Activated CD4-positive, alpha-beta T cell treated with anti-CD3 and anti-CD28 coated beads, Interleukin-2, amount 10 ng/mL, durations not matched to agents 7 days and 5 days (primary cell): ENCODE measurements at regions not wholly inside any gene's neighbourhood (a gene's known extent, or its start where the extent isn't known, plus 50 kb on each side); places are given as distances from the start of the nearest gene placed in this dataset.

Experiments used
- CTCF ChIA-PET: fragments of 350-600 bp; sonication (Branson Sonifier 250); formaldehyde crosslinking; loops from one replicate; lab custom pipeline; 2021; ENCODE audit warnings: antibody characterized with exemption; lab: Charles Lee
- POLR2A ChIA-PET: fragments of 350-600 bp; sonication (Branson Sonifier 250); formaldehyde crosslinking; loops from one replicate; lab custom pipeline; 2021; ENCODE audit warnings: antibody characterized with exemption; lab: Charles Lee
- DNase-seq: peaks from one replicate; pipeline ENCODE4 v3.0.0-alpha.2; 2020
- H3K27ac Mint-ChIP-seq: one replicate; pipeline ENCODE4 v1.8.0; 2021; ENCODE audit warnings: mild to moderate bottlenecking, moderate library complexity, mixed read lengths
- H3K27me3 Mint-ChIP-seq: one replicate; pipeline ENCODE4 v1.8.0; 2021; ENCODE audit warnings: mixed read lengths
- H3K36me3 Mint-ChIP-seq: one replicate; pipeline ENCODE4 v1.8.0; 2021; ENCODE audit warnings: low read depth, mixed read lengths
- H3K4me1 Mint-ChIP-seq: one replicate; pipeline ENCODE4 v1.8.0; 2021; ENCODE audit warnings: mixed read lengths
- H3K4me3 Mint-ChIP-seq: one replicate; pipeline ENCODE4 v1.8.0; 2021; ENCODE audit warnings: mild to moderate bottlenecking, moderate library complexity, mixed read lengths
- H3K9me3 Mint-ChIP-seq: one replicate; pipeline ENCODE4 v1.8.0; 2021; ENCODE audit warnings: mixed read lengths

DNA sequence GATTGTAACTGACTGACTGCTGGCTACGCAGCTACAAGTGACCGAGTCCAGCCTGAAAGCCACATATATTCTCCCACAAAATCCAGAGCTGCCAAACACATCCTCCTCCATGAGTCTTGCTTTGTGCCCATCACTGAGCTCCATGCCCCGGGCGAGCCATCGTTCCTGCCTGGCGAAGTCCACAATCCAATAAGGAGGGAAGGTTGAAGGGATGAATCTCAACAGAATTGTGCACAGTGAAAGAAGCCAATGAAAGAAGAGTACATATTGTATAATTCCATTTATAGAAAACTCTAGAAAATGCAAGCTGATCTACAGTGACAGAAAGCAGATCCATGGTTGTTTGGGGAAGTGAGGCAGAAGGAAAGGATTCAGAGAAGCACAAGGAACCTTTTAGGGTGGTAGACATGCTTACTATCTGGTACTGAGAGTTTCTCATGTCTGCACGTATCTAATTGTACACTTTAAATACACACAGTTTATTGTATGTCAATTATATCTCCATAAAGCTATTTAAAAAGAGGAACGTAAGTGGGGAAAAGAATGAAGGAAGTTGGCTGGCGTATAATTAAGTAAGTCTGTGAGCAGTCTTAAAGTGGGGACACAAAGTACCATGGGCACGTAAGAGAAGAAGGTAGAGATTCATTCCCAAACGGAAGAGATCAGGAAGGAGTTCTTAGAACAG is 115.9 kb upstream of the JUN start:
- no peak overlapping the region for H3K4me3 Mint-ChIP-seq
- H3K4me1 Mint-ChIP-seq: peaks cover 32% of the 10 kb centered on the region
- no peak for DNase-seq
- no peak overlapping the region for H3K27ac Mint-ChIP-seq
- CTCF ChIA-PET: interaction anchor here (1.3 to 4.5 kb wide), 5 partner anchors 10 to 44 kb away, joined by 4 to 18 read pairs (median 4); no protein-coding TSS in a partner anchor
- no peaks in the 10 kb centered on the region for H3K9me3 Mint-ChIP-seq
- no peaks in the 10 kb centered on the region for H3K36me3 Mint-ChIP-seq
- no peaks in the 10 kb centered on the region for H3K27me3 Mint-ChIP-seq
- POLR2A ChIA-PET: no interaction called here

DNA sequence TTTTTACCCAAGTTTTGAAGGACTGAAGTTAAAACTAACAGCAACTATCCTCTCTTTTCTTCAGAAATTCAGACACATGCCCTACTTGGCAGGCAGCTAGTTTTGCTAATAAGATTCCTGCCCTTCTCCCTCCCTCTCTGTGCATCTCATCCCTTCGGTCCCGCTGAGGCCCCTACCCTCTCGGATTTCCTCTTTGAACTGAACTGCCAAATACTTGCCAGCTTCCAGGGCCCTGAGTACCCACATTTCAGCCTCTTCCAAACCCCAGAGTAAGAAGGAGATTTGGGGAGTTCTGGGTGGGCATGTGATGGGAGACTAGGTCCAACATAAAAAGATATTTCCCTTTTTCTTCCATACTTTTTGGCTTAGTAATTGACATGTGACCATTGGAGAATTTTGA is 116.5 kb upstream of the JUN start:
- H3K9me3 Mint-ChIP-seq: no peaks in the 10 kb centered on the region
- H3K27me3 Mint-ChIP-seq: no peaks in the 10 kb centered on the region
- ChIA-PET POLR2A (no interaction called here), CTCF (interaction anchor here (0.8 to 4.5 kb wide), 5 partner anchors 8 to 28 kb away, joined by 3 to 18 read pairs (median 4); no protein-coding TSS in a partner anchor)
- no peak overlapping the region for H3K4me3 Mint-ChIP-seq
- H3K27ac Mint-ChIP-seq: no peak overlapping the region
- peaks cover 31% of the 10 kb centered on the region for H3K4me1 Mint-ChIP-seq
- no peaks in the 10 kb centered on the region for H3K36me3 Mint-ChIP-seq
- no peak for DNase-seq

DNA sequence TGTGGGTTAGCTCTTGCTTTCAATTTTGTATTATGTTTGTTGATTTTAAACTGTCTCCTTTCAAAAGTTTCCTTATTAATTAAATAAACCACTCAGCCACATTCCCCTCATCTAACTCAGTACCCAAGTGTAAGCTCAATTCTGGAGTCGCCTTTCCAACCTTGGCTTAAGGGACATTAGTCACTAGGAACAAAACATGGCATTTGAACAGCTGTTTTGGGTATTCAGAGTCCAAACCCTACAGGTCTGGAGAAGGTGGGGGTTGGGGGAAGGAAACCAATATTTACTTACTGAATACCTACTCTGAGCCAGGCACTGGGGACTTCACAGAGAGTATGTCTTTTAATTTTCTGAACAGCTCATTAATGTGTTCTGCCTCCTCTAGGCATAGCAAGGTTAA is 117.2 kb upstream of the JUN start:
- ChIA-PET POLR2A (no interaction called here), CTCF (interaction anchor here (0.8 to 4.5 kb wide), 5 partner anchors 8 to 27 kb away, joined by 3 to 18 read pairs (median 4); no protein-coding TSS in a partner anchor)
- Mint-ChIP-seq H3K9me3 (no peaks in the 10 kb centered on the region), H3K4me3 (no peak overlapping the region), H3K4me1 (peaks cover 29% of the 10 kb centered on the region), H3K36me3 (no peaks in the 10 kb centered on the region), H3K27ac (no peak overlapping the region), H3K27me3 (no peaks in the 10 kb centered on the region)
- DNase-seq: no peak

DNA sequence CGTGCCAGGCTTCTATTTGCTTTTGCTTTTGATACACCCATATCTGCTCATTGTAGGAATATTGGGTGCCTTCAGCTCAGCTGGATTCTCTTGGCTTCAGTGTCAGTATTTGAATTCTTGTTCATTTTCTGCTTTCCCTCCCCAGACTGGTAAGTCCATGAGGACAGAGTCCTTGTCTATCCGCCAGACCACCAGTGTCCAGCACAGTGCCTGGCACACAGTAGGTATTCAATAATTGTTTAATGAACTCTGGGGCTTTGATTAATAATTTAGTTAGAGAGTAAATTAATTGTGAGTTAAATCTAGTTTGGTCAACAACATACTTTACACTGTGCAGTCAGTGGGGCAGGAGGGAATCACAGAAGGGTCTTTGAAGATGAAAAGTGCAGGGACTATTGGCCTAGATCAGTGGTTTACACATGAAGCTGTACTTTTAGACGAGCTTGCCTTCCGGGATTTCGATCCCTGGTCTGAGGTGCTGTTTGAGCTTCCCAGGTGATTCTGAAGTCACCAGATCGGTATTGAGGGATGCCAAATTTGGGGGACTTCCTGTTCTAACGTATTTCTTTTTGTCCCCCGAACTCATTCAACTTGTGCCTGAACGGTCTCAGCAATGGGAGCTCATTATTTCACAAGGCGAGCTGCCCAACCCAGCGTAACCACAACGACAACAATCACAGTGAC is 119.1 kb upstream of the JUN start:
- ChIA-PET POLR2A (interaction anchor here (0.6 to 1.0 kb wide), 2 partner anchors 97 to 120 kb away, joined by 3 to 4 read pairs; partner anchors contain the start of gene JUN), CTCF (interaction anchor here (0.9 to 1.7 kb wide), 5 partner anchors 13 to 143 kb away, joined by 3 to 5 read pairs (median 3); partner anchors contain the start of gene JUN)
- no peaks in the 10 kb centered on the region for H3K9me3 Mint-ChIP-seq
- H3K27me3 Mint-ChIP-seq: no peaks in the 10 kb centered on the region
- H3K27ac Mint-ChIP-seq: peak overlapping the region; percentile 73
- H3K4me1 Mint-ChIP-seq: peaks cover 21% of the 10 kb centered on the region
- peak overlapping the region; percentile 51 for H3K4me3 Mint-ChIP-seq
- no peak for DNase-seq
- H3K36me3 Mint-ChIP-seq: no peaks in the 10 kb centered on the region

DNA sequence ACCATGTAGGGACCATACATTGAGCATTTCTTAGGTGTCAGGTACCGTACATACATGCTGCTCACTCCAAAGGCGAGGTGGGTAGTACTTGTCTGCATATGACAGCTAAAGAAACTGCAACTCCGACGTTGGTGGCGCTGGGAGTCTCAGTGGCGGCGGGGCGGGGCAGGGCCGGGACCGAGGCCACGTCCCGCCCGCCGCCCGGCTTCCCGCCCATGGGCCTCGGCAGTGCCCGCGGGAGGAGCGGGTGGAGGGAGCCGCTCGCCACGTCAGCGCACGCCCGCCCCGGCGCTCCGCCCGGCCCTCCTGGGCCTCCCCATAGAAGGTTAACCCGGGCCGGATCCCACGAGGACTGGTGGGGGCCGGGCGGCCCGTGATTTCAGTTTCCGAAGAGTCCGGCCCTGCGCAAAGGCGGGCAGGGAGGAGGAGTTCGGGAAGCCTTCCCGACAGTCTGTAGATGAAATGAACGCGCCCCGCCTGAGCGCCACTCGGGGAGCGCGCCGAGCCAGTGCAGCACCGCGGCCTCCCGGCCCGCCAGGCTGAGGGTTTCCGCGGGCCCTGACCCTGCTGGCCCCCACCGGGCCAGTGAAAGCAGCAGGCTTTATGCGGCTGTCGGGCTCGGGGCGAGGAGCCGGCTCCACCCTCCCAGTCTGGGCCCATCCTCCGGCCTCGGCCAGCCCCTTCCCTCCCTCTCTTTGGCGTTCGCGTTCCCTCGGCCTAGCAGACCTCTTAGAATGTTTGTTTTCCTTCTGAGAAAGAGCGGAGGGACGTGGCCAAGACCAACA is 119.9 kb upstream of the JUN start:
- Mint-ChIP-seq H3K27me3 (no peaks in the 10 kb centered on the region), H3K4me3 (peak overlapping the region; percentile 73), H3K36me3 (no peaks in the 10 kb centered on the region), H3K4me1 (peaks cover 21% of the 10 kb centered on the region), H3K9me3 (no peaks in the 10 kb centered on the region), H3K27ac (peak overlapping the region; percentile 90)
- CTCF ChIA-PET: interaction anchor here (0.9 to 1.7 kb wide), 4 partner anchors 14 to 142 kb away, joined by 3 read pairs; partner anchors contain the start of gene JUN
- POLR2A ChIA-PET: interaction anchor here (0.6 to 1.0 kb wide), 2 partner anchors 96 to 120 kb away, joined by 3 to 4 read pairs; partner anchors contain the start of gene JUN
- peak; percentile 75 for DNase-seq

DNA sequence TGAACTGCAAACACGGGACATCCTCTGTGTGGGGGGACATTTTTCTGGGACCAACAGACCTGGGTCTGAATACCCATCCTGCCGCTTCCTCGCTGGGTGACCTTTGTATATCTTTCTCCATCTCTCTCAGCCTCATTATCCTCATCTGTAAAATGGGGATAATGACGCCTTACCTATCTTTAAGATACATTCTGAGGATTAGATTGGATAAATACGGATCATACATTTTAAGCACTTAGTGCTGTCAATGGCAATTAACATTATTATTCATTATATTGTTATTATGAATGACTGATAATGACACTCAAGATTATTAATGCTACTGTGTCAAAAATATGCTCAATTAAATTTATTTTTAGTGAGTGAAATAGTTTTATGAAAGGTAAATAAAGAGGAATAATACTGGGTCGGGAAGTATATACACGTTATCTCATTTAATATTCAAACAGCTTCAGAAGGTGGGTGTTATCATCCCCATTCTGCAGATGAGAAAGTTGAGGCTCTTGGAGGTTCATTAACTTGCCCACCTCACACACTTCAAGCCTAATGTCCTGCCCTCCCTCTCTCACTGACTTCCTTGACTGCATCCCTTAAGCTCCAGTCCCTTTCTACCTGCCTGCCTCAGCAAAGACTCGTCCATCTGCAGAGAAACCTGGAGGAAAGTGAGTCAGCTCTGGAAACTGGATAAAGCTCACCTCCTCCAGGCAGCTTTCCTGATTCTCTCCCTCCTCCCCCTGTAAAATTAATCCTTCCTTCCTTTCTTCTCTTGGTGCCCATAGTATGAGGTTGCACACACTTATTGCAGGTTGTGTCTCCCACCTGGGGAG is 120.7 kb upstream of the JUN start:
- H3K36me3 Mint-ChIP-seq: no peaks in the 10 kb centered on the region
- H3K4me1 Mint-ChIP-seq: peaks cover 21% of the 10 kb centered on the region
- no peak for DNase-seq
- ChIA-PET CTCF (no interaction called here), POLR2A (interaction anchor here (0.7 kb wide), 1 partner anchor 120 kb away, joined by 3 read pairs; no protein-coding TSS in a partner anchor)
- no peaks in the 10 kb centered on the region for H3K9me3 Mint-ChIP-seq
- peak overlapping the region; percentile 90 for H3K27ac Mint-ChIP-seq
- H3K4me3 Mint-ChIP-seq: peak overlapping the region; percentile 73
- H3K27me3 Mint-ChIP-seq: no peaks in the 10 kb centered on the region

DNA sequence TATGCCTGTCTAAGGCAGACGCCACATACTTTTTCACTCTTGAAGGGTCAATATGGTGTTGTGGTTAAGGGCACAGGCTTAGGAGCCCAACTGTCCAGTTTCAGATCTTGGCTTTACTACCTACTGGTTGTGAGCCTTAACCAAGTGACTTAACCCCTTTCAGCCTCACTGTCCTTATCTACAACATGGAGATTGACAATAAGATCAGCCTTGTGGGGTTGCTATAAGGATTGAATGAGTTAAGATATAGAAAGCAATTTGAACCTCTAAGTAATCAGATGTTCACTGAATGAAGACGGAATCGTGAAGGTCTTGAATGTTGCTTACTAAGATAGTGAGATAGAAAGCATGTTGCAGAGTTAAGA is 121.3 kb upstream of the JUN start:
- H3K27ac Mint-ChIP-seq: peak overlapping the region; percentile 55
- no peaks in the 10 kb centered on the region for H3K36me3 Mint-ChIP-seq
- CTCF ChIA-PET: interaction anchor here (1.7 kb wide), 1 partner anchor 16 kb away, joined by 4 read pairs; no protein-coding TSS in a partner anchor
- no peaks in the 10 kb centered on the region for H3K9me3 Mint-ChIP-seq
- H3K27me3 Mint-ChIP-seq: no peaks in the 10 kb centered on the region
- peak overlapping the region; percentile 21 for H3K4me3 Mint-ChIP-seq
- DNase-seq: no peak
- POLR2A ChIA-PET: interaction anchor here (0.7 kb wide), 1 partner anchor 120 kb away, joined by 3 read pairs; no protein-coding TSS in a partner anchor
- peaks cover 21% of the 10 kb centered on the region for H3K4me1 Mint-ChIP-seq

DNA sequence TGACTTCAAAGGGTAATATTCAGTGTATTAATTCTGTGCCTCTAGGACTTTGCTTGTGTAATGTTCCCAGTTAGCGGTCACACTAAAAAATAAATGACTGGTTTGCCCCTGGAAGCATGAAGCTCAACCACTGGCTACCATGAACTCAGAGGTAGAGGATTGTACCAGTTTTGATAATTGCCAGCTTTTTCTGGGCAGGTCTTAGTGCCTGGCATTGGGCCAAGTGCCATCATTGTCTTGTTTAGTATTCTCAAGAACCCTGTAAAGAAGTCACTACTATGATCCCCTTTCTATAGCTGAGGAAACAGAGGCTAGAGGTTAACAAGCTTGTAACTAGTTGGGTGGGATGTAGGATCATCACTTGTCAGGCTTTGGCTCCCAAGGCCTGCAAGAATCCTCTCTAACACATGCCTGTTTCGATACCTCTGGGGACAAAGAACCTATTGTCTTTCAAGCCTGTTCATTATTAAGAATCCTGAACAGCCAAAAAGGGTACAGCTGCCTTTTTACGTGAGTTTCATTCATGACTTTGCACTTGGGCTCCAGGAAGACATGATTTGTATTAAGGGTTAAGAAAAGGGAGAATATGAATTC is 121.9 kb upstream of the JUN start:
- ChIA-PET CTCF (interaction anchor here (1.2 to 1.7 kb wide), 2 partner anchors 15 to 86 kb away, joined by 3 to 4 read pairs; no protein-coding TSS in a partner anchor), POLR2A (no interaction called here)
- Mint-ChIP-seq H3K27me3 (no peaks in the 10 kb centered on the region), H3K4me3 (no peak overlapping the region), H3K9me3 (no peaks in the 10 kb centered on the region), H3K4me1 (peaks cover 21% of the 10 kb centered on the region), H3K27ac (no peak overlapping the region), H3K36me3 (no peaks in the 10 kb centered on the region)
- no peak for DNase-seq

DNA sequence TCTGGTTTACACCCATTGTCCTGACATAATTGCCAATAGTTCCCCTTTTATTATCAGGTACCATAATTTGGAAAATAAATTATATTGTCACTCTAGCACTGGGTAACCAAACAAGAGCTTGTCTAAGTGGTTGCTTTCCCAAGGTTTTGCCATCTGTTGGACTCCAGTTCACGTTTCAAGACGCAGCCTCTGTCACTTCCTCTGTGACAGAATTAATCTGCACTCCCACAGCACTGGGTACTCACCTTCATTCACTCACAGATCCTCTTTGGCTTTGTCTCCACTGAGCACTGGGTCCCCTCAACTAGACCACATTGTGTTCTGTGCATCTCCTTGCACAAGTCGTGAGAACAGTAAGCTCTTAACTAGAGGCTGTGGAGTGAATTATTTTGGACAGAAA is 123.6 kb upstream of the JUN start:
- H3K36me3 Mint-ChIP-seq: no peaks in the 10 kb centered on the region
- H3K27ac Mint-ChIP-seq: no peak overlapping the region
- no peak overlapping the region for H3K4me3 Mint-ChIP-seq
- no peak for DNase-seq
- peaks cover 19% of the 10 kb centered on the region for H3K4me1 Mint-ChIP-seq
- ChIA-PET CTCF (interaction anchor here (0.5 to 1.4 kb wide), 3 partner anchors 19 to 122 kb away, joined by 3 to 6 read pairs (median 4); no protein-coding TSS in a partner anchor), POLR2A (no interaction called here)
- H3K9me3 Mint-ChIP-seq: no peaks in the 10 kb centered on the region
- H3K27me3 Mint-ChIP-seq: no peaks in the 10 kb centered on the region

DNA sequence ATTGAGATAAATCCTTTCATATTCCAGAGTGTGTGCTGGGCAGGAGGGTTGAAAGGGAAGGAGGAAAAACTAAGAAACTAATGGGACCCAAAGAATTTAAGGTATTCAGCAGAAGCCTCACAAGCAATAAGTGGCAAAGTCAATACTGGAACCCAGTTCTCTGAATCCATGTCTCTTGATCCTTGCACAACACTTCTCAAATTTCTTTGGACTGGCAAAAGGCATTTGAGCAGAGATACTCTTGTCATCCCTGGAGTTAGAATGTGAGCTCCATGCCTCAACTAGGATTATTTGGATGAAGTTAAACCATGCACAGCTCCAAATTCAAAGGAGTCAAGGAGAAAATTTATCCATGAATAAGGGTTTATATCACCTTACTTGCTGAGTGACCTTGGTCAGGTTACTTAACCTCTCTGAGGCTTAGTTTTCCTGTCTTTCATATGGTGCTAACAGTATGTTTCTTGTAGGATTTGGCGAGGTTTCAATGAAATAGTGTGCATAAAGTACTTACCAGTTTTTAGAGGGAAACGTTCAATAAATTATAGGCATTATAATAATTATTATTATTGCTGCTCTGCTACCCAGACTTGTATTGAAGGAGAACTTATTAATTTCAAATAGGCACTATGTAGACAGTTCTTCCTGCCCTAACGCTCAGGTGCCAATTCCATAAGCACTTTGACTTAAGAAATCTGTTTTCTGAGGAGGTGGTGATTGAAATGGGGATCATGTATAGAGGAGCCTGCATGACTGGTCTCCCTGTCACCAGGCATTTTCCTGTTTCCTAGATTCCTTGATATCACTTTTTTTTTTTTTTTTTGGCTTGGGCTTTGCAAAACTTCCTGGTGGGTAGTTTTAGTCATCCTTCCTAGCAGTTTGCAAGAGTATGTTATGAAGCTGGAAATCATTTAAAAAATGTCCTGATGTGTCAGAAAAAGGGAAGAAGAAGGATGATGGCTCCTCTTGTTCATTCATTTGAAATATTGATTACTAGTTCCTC is 125.0 kb upstream of the JUN start:
- Mint-ChIP-seq H3K9me3 (peaks cover 4% of the 10 kb centered on the region), H3K36me3 (no peaks in the 10 kb centered on the region), H3K4me1 (peaks cover 11% of the 10 kb centered on the region), H3K4me3 (no peak overlapping the region), H3K27ac (no peak overlapping the region), H3K27me3 (peaks cover 4% of the 10 kb centered on the region)
- POLR2A ChIA-PET: no interaction called here
- DNase-seq: no peak
- CTCF ChIA-PET: interaction anchor here (1.0 to 2.7 kb wide), 5 partner anchors 12 to 56 kb away, joined by 3 to 19 read pairs (median 5); no protein-coding TSS in a partner anchor
